ENCODE measurements at regions not wholly inside any gene's neighbourhood (a gene's known extent, or its start where the extent isn't known, plus 50 kb on each side); places are given as distances from the start of the nearest gene placed in this dataset.

DNA sequence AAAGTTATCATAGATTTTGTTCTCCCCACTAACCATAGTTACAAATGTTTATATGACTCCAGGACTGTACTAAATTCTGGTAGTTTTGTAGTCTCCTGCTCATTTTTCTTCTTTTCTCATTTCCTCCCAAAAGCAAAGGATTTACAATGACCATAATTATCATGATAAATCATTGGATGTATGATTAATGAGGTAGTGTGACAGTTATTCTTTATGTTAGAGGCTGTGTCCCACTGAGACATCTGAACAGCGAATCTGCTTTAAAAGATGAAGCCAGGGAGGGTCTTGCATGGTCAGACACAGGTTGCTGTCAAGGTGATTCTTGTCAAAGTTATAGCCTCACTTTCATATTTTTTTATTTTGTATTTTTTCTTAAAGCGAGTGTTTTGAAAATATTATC lies 285.2 kb upstream of the STXBP5 start:
- TF ChIP-seq, protein P1, sequence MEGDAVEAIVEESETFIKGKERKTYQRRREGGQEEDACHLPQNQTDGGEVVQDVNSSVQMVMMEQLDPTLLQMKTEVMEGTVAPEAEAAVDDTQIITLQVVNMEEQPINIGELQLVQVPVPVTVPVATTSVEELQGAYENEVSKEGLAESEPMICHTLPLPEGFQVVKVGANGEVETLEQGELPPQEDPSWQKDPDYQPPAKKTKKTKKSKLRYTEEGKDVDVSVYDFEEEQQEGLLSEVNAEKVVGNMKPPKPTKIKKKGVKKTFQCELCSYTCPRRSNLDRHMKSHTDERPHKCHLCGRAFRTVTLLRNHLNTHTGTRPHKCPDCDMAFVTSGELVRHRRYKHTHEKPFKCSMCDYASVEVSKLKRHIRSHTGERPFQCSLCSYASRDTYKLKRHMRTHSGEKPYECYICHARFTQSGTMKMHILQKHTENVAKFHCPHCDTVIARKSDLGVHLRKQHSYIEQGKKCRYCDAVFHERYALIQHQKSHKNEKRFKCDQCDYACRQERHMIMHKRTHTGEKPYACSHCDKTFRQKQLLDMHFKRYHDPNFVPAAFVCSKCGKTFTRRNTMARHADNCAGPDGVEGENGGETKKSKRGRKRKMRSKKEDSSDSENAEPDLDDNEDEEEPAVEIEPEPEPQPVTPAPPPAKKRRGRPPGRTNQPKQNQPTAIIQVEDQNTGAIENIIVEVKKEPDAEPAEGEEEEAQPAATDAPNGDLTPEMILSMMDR (IDR thresholded peaks at IDR 0.05; ENCODE audit: poor library complexity): no peak
- no peak for TF ChIP-seq EZH2 (IDR thresholded peaks at IDR 0.05; ENCODE audit: borderline replicate concordance)

Data from hepatocyte (in vitro differentiated cells).